Progenitor cell of endocrine pancreas (in vitro differentiated cells): ENCODE measurements at regions not wholly inside any gene's neighbourhood (a gene's known extent, or its start where the extent isn't known, plus 50 kb on each side); places are given as distances from the start of the nearest gene placed in this dataset.

Experiments
- DNase-seq: peaks from one replicate; pipeline ENCODE4 v3.0.0; 2021; ENCODE audit warnings: low spot score; ENCODE audit not compliant: unreplicated experiment
- H3K27ac Mint-ChIP-seq: 2 replicates; pipeline ENCODE4 v1.8.0; 2021; ENCODE audit warnings: mild to moderate bottlenecking, moderate library complexity, mixed read lengths
- H3K27me3 Mint-ChIP-seq: 2 replicates; pipeline ENCODE4 v1.8.0; 2021; ENCODE audit warnings: mixed read lengths
- H3K36me3 Mint-ChIP-seq: 2 replicates; pipeline ENCODE4 v1.8.0; 2022; ENCODE audit warnings: mixed read lengths; ENCODE audit not compliant: insufficient read depth
- H3K4me1 Mint-ChIP-seq: 2 replicates; pipeline ENCODE4 v1.8.0; 2021; ENCODE audit warnings: low read depth, mixed read lengths
- H3K4me3 Mint-ChIP-seq: 2 replicates; pipeline ENCODE4 v1.8.0; 2021; ENCODE audit warnings: low read depth, mild to moderate bottlenecking, moderate library complexity, mixed read lengths
- H3K9me3 Mint-ChIP-seq: 2 replicates; pipeline ENCODE4 v1.8.0; 2021; ENCODE audit warnings: low read depth, mixed read lengths
- CTCF ChIP-seq: fragments of 200-600 bp; sonication (generic); IDR thresholded peaks from one replicate; pipeline ENCODE4 v1.5.0; 2021; ENCODE audit warnings: antibody characterized with exemption, mild to moderate bottlenecking; ENCODE audit not compliant: unreplicated experiment

DNA sequence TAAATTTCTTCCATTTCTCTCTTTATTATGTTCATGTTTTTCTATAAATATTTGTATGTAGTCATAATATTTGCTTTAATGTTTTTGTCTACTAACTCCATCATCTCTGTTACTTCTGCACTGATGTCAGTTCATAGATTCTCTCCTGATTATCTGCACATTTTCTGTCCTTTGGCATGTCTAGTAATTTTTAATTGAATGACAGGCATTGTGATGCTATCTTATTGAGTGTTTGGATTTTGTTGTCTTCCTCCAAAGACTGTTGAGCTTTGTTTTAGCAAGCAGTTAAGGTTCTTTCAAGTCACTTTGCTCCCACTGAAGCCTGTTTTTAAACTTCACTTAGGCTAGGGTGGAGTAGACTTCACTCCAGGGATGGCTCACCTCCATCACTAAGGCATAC, 276.8 kb downstream of the DLEU7 start:
- Mint-ChIP-seq H3K36me3 (no peaks in the 10 kb centered on the region), H3K27me3 (no peaks in the 10 kb centered on the region)

DNA sequence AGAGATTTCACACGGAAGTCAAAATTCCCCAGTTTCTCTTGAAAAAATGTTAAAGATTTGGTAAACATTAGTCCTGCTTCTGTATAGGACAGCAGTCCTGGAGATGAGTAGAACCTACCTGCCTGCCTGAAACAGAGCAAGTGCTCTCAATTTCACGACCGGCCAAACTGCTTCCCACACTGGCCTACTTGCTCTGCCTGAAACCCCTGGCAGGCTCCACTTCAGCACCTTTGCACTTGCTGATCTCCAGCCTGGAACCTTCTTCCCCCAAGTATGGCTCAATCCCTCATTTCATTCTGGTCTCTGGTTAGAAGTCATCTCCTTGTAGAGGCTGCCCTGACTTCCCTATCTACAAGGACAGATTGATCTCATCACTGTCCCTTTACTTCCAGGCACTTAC, 271.4 kb downstream of the DLEU7 start:
- no peak overlapping the region for H3K27ac Mint-ChIP-seq
- H3K4me3 Mint-ChIP-seq, result no peak overlapping the region
- H3K4me1 Mint-ChIP-seq, result peaks cover 2% of the 10 kb centered on the region
- H3K27me3 Mint-ChIP-seq, result no peaks in the 10 kb centered on the region
- no peaks in the 10 kb centered on the region for H3K36me3 Mint-ChIP-seq
- no peak for DNase-seq
- TF ChIP-seq CTCF, result no peak
- H3K9me3 Mint-ChIP-seq, result no peaks in the 10 kb centered on the region

More for the DNA sequence above, 276.8 kb downstream of the DLEU7 start:
- H3K4me1 Mint-ChIP-seq, result no peaks in the 10 kb centered on the region
- DNase-seq, result no peak
- no peak overlapping the region for H3K27ac Mint-ChIP-seq
- H3K9me3 Mint-ChIP-seq, result peaks cover 3% of the 10 kb centered on the region
- TF ChIP-seq CTCF, result no peak
- no peak overlapping the region for H3K4me3 Mint-ChIP-seq

- no peak for TF ChIP-seq CTCF
- Mint-ChIP-seq H3K27ac (no peak overlapping the region), H3K4me1 (peaks cover 4% of the 10 kb centered on the region), H3K4me3 (no peak overlapping the region), H3K27me3 (no peaks in the 10 kb centered on the region), H3K9me3 (no peaks in the 10 kb centered on the region), H3K36me3 (no peaks in the 10 kb centered on the region)
- no peak for DNase-seq
These were observed 270.4 kb downstream of the DLEU7 start for GRCh38 chr13:50573066-50573465.

GRCh38 chr13:50574731-50575130, 268.8 kb downstream of the DLEU7 start:
- no peak overlapping the region for H3K27ac Mint-ChIP-seq
- peaks cover 7% of the 10 kb centered on the region for H3K4me1 Mint-ChIP-seq
- H3K9me3 Mint-ChIP-seq, result no peaks in the 10 kb centered on the region
- TF ChIP-seq CTCF, result no peak
- H3K27me3 Mint-ChIP-seq, result no peaks in the 10 kb centered on the region
- no peak for DNase-seq
- no peak overlapping the region for H3K4me3 Mint-ChIP-seq
- H3K36me3 Mint-ChIP-seq, result no peaks in the 10 kb centered on the region

DNA sequence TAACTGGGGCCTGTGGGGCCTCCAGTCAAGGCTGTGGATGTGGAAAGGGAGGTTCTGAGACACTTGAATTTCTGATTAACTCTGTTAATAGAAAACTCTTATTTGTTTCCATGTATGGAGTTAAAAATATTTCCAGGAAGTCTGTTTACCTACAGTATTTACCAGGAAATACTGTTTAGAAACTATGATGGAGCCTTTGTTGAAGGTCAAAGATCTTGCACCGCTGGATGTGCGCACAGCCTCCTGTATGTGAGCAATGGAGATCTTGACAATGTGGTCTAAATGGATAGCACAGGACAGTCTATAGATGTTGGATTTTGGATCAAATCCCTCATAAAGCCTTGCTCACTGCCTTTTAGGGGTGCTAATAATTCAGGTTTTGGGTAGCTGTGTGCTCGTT, 268.4 kb downstream of the DLEU7 start:
- H3K4me3 Mint-ChIP-seq, result no peak overlapping the region
- TF ChIP-seq CTCF, result no peak
- no peaks in the 10 kb centered on the region for H3K27me3 Mint-ChIP-seq
- no peaks in the 10 kb centered on the region for H3K36me3 Mint-ChIP-seq
- peaks cover 7% of the 10 kb centered on the region for H3K4me1 Mint-ChIP-seq
- DNase-seq, result no peak
- H3K9me3 Mint-ChIP-seq, result no peaks in the 10 kb centered on the region
- H3K27ac Mint-ChIP-seq, result no peak overlapping the region

- no peaks in the 10 kb centered on the region for H3K9me3 Mint-ChIP-seq
- no peak overlapping the region for H3K27ac Mint-ChIP-seq
- H3K27me3 Mint-ChIP-seq, result no peaks in the 10 kb centered on the region
- H3K36me3 Mint-ChIP-seq, result no peaks in the 10 kb centered on the region
- DNase-seq, result no peak
- no peak for TF ChIP-seq CTCF
- peaks cover 7% of the 10 kb centered on the region for H3K4me1 Mint-ChIP-seq
- no peak overlapping the region for H3K4me3 Mint-ChIP-seq
These were observed 267.3 kb downstream of the DLEU7 start for GRCh38 chr13:50576156-50576555.
